PC-3 (cell line): ENCODE measurements at regions not wholly inside any gene's neighbourhood (a gene's known extent, or its start where the extent isn't known, plus 50 kb on each side); places are given as distances from the start of the nearest gene placed in this dataset.

Experiments
- ATAC-seq: fragments of 200-7000 bp; cut with Tn5 transposase; 2 replicates; pipeline ENCODE4 v1.9.1; 2020; ENCODE audit warnings: mild to moderate bottlenecking, moderate library complexity
- BruUV-seq: library from RNA; stranded (reverse); fragments of 400-500 nt; replicated peaks from 2 replicates; lab custom pipeline; 2021; lab: Mats Ljungman, UMichigan
- CTCF ChIA-PET: fragments of 300-600 bp; sonication (Branson Sonifier 250); formaldehyde crosslinking; loops from one replicate; lab custom pipeline; 2022; ENCODE audit warnings: antibody characterized with exemption; lab: Charles Lee
- POLR2A ChIA-PET: fragments of 300-600 bp; sonication (Branson Sonifier 250); formaldehyde crosslinking; loops from one replicate; lab custom pipeline; 2022; ENCODE audit warnings: antibody characterized with exemption; ENCODE audit not compliant: unreplicated experiment; lab: Charles Lee
- DNase-seq: peaks from one replicate; pipeline ENCODE4 v3.0.0-alpha.2; 2015
- H2AFZ ChIP-seq: fragments of 300-600 bp; sonication (generic); 2 replicates; pipeline ENCODE4 v1.6.0; 2016; ENCODE audit warnings: antibody characterized with exemption, low read length
- H3F3A ChIP-seq: fragments of 300-600 bp; sonication (generic); one replicate; pipeline ENCODE4 v1.6.0; 2017; ENCODE audit warnings: antibody characterized with exemption, low read length, control low read depth, mild to moderate bottlenecking; ENCODE audit not compliant: unreplicated experiment
- H3K27ac ChIP-seq: fragments of 300-600 bp; sonication (generic); 2 replicates; pipeline ENCODE4 v1.5.1; 2016; ENCODE audit warnings: mild to moderate bottlenecking, low read length
- H3K27me3 ChIP-seq: fragments of 300-600 bp; sonication (generic); 2 replicates; pipeline ENCODE4 v1.6.1; 2016; ENCODE audit warnings: low read length, mixed read lengths
- H3K36me3 ChIP-seq: fragments of 300-600 bp; sonication (generic); 2 replicates; pipeline ENCODE4 v1.6.1; 2016; ENCODE audit warnings: low read depth, mixed run types, low read length, mixed read lengths
- H3K4me1 ChIP-seq: fragments of 300-600 bp; sonication (generic); 2 replicates; pipeline ENCODE4 v1.5.1; 2016; ENCODE audit warnings: low read length; ENCODE audit not compliant: insufficient read depth
- H3K4me2 ChIP-seq: fragments of 300-600 bp; sonication (generic); 2 replicates; pipeline ENCODE4 v1.6.0; 2016; ENCODE audit warnings: low read length
- H3K4me3 ChIP-seq: fragments of 300-600 bp; sonication (generic); 2 replicates; pipeline ENCODE4 v1.5.1; 2016; ENCODE audit warnings: mild to moderate bottlenecking, low read length, mixed read lengths
- H3K79me2 ChIP-seq: fragments of 300-600 bp; sonication (generic); 2 replicates; pipeline ENCODE4 v1.6.1; 2017; ENCODE audit warnings: low read length, mixed read lengths
- H3K9ac ChIP-seq: fragments of 300-600 bp; sonication (generic); 2 replicates; pipeline ENCODE4 v1.6.0; 2016; ENCODE audit warnings: mild to moderate bottlenecking, low read length
- H3K9me2 ChIP-seq: fragments of 300-600 bp; sonication (generic); replicated peaks from 2 replicates; pipeline ENCODE4 v1.6.1; 2016; ENCODE audit warnings: mixed run types, low read length, mixed read lengths
- H3K9me3 ChIP-seq: fragments of 300-600 bp; sonication (generic); 2 replicates; pipeline ENCODE4 v1.6.1; 2016; ENCODE audit warnings: low read length, mixed read lengths
- H4K20me1 ChIP-seq: fragments of 300-600 bp; sonication (generic); 2 replicates; pipeline ENCODE4 v1.6.1; 2016; ENCODE audit warnings: low read length, mixed read lengths
- EZH2 ChIP-seq: fragments of 300-600 bp; sonication (generic); IDR thresholded peaks from one replicate; pipeline ENCODE4 v1.6.1; 2017; ENCODE audit warnings: antibody characterized with exemption, mild to moderate bottlenecking, low read length; ENCODE audit not compliant: unreplicated experiment
- EZH2phosphoT487 ChIP-seq: fragments of 300-600 bp; sonication (generic); IDR thresholded peaks from 2 replicates; pipeline ENCODE4 v1.6.1; 2018; ENCODE audit warnings: mild to moderate bottlenecking, antibody characterized with exemption, low read length, borderline replicate concordance
- intact Hi-C: fragments of 100-400 bp; cut with micrococcal nuclease; formaldehyde crosslinking; loops from 2 replicates; pipeline ENCODE4 v1.9.0; 2023
- TF ChIP-seq, protein P1 (sequence below): fragments of 300-600 bp; sonication (generic); conservative IDR thresholded peaks from 2 replicates; pipeline ENCODE4 v1.5.1; 2017; ENCODE audit warnings: antibody characterized with exemption, low read depth, mild to moderate bottlenecking, low read length

GRCh38 chr3:66142079-66142478, 78.7 kb upstream of the SLC25A26 start:
- no peak for DNase-seq
- Histone ChIP-seq H3K4me1 (peaks cover 14% of the 10 kb centered on the region), H3K79me2 (no peaks in the 10 kb centered on the region), H3K9me3 (no peaks in the 10 kb centered on the region), H3K9me2 (no peaks in the 10 kb centered on the region), H3K4me2 (no peak overlapping the region), H2AFZ (no peak overlapping the region), H3K4me3 (no peak overlapping the region), H3K27me3 (no peaks in the 10 kb centered on the region), H3K27ac (no peak overlapping the region), H3K36me3 (no peaks in the 10 kb centered on the region), H3F3A (no peaks in the 10 kb centered on the region), H3K9ac (no peak overlapping the region), H4K20me1 (no peaks in the 10 kb centered on the region)
- intact Hi-C loops: no loop called here
- no peak for ATAC-seq
- no peak for TF ChIP-seq EZH2phosphoT487
- TF ChIP-seq EZH2: no peak
- TF ChIP-seq, protein P1, sequence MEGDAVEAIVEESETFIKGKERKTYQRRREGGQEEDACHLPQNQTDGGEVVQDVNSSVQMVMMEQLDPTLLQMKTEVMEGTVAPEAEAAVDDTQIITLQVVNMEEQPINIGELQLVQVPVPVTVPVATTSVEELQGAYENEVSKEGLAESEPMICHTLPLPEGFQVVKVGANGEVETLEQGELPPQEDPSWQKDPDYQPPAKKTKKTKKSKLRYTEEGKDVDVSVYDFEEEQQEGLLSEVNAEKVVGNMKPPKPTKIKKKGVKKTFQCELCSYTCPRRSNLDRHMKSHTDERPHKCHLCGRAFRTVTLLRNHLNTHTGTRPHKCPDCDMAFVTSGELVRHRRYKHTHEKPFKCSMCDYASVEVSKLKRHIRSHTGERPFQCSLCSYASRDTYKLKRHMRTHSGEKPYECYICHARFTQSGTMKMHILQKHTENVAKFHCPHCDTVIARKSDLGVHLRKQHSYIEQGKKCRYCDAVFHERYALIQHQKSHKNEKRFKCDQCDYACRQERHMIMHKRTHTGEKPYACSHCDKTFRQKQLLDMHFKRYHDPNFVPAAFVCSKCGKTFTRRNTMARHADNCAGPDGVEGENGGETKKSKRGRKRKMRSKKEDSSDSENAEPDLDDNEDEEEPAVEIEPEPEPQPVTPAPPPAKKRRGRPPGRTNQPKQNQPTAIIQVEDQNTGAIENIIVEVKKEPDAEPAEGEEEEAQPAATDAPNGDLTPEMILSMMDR: no peak
- POLR2A ChIA-PET: no interaction called here
- no TSS peak for BruUV-seq
- CTCF ChIA-PET: no interaction called here

GRCh38 chr3:66140743-66141372, 79.9 kb upstream of the SLC25A26 start:
- ATAC-seq (no peak), DNase-seq (peak; percentile 2)
- no peaks in the 10 kb centered on the region for H4K20me1 ChIP-seq
- no peaks in the 10 kb centered on the region for H3K36me3 ChIP-seq
- ChIA-PET POLR2A (no interaction called here), CTCF (no interaction called here)
- no peak overlapping the region for H3K9ac ChIP-seq
- BruUV-seq: no TSS peak
- no peak overlapping the region for H3K4me3 ChIP-seq
- H3K79me2 ChIP-seq: no peaks in the 10 kb centered on the region
- no peaks in the 10 kb centered on the region for H3K9me2 ChIP-seq
- no peaks in the 10 kb centered on the region for H3K9me3 ChIP-seq
- peaks cover 14% of the 10 kb centered on the region for H3K4me1 ChIP-seq
- intact Hi-C loops: no loop called here
- no peaks in the 10 kb centered on the region for H3F3A ChIP-seq
- no peak overlapping the region for H3K27ac ChIP-seq
- no peaks in the 10 kb centered on the region for H3K27me3 ChIP-seq
- H2AFZ ChIP-seq: no peak overlapping the region
- TF ChIP-seq, protein P1: no peak
- TF ChIP-seq EZH2 (no peak), EZH2phosphoT487 (no peak)
- H3K4me2 ChIP-seq: no peak overlapping the region

DNA sequence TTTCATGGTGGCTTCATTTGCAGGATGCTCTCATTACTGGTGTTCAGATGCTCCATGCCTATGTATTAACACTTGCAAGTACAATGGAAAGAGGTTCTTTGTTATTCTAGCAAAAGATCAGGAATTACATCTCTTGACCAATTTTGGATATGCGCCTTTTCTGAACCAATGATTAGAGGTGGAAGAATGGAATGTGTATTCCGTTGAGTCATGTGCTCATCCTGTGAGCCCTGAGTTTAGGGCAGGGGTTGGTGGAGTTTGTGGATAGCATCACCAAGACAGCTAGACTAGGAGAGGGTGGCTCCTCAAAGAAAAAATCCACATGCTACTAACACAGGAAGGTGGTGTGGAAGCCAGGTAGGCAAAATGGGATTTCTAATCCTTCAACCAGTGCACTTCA, 80.7 kb upstream of the SLC25A26 start:
- ChIA-PET POLR2A (no interaction called here), CTCF (no interaction called here)
- Histone ChIP-seq H3K27me3 (no peaks in the 10 kb centered on the region), H3K4me1 (peaks cover 9% of the 10 kb centered on the region), H3K79me2 (no peaks in the 10 kb centered on the region), H3K27ac (no peak overlapping the region), H3F3A (no peaks in the 10 kb centered on the region), H3K9me2 (no peaks in the 10 kb centered on the region), H3K4me3 (no peak overlapping the region), H2AFZ (no peak overlapping the region), H3K36me3 (no peaks in the 10 kb centered on the region), H3K9ac (no peak overlapping the region), H3K4me2 (no peak overlapping the region), H4K20me1 (no peaks in the 10 kb centered on the region), H3K9me3 (no peaks in the 10 kb centered on the region)
- intact Hi-C loops: no loop called here
- ATAC-seq: no peak
- TF ChIP-seq, protein P1: no peak
- TF ChIP-seq EZH2 (no peak), EZH2phosphoT487 (no peak)
- no peak for DNase-seq
- no TSS peak for BruUV-seq
